Gastroesophageal sphincter (tissue), 4 donors: ENCODE measurements at regions not wholly inside any gene's neighbourhood (a gene's known extent, or its start where the extent isn't known, plus 50 kb on each side); places are given as distances from the start of the nearest gene placed in this dataset.

Experiments
- ATAC-seq: fragments of 150-250 bp; one replicate; pipeline ENCODE4 v1.9.1; 2016; ENCODE audit warnings: mild to moderate bottlenecking, moderate library complexity
- H3K27ac ChIP-seq, 4 donors: fragments of 200-600 bp; sonication (generic) in 3 of 4; 1 replicate in 3 of 4; 2 replicates in 1 of 4; pipeline ENCODE4 v1.5.1; 2016 to 2019
- H3K27me3 ChIP-seq: fragments of 200-600 bp; sonication (generic); one replicate; pipeline ENCODE4 v1.5.1; 2019
- H3K36me3 ChIP-seq, 2 donors: fragments of 200-600 bp; sonication (generic); one replicate each; pipeline ENCODE4 v1.5.1; 2019; ENCODE audit warnings: control low read depth in 1 of 2
- H3K4me1 ChIP-seq, 3 donors: fragments of 200-600 bp; sonication (generic); 1 replicate in 2 of 3; 2 replicates in 1 of 3; pipeline ENCODE4 v1.5.1; 2016 to 2019; ENCODE audit warnings: control low read depth in 2 of 3
- H3K4me3 ChIP-seq, 2 donors: fragments of 200-600 bp; sonication (generic); one replicate each; pipeline ENCODE4 v1.5.1; 2019; ENCODE audit warnings: mild to moderate bottlenecking in 1 of 2, moderate library complexity in 1 of 2
- H3K9me3 ChIP-seq, 3 donors: fragments of 200-600 bp; sonication (generic); one replicate each; pipeline ENCODE4 v1.5.1; 2017 to 2019; ENCODE audit warnings: control low read depth in 2 of 3
- EP300 ChIP-seq: sonication (generic); formaldehyde crosslinking; IDR thresholded peaks from one replicate; pipeline ENCODE4 v1.6.1; 2017; ENCODE audit warnings: antibody characterized with exemption, mild to moderate bottlenecking
- POLR2A ChIP-seq, 2 donors: fragments of 450-650 bp; IDR thresholded peaks; one replicate each; pipeline ENCODE4 v1.6.1; 2017; ENCODE audit warnings: antibody characterized with exemption in 2 of 2, mild to moderate bottlenecking in 2 of 2, moderate library complexity in 1 of 2
- POLR2AphosphoS5 ChIP-seq: sonication (generic); formaldehyde crosslinking; IDR thresholded peaks from one replicate; pipeline ENCODE4 v1.6.1; 2017; ENCODE audit warnings: antibody characterized with exemption
- WGBS, 2 donors: methylation state at CpG; one replicate each; pipeline ENCODE4 v1.1.5; 2018; ENCODE audit warnings: low coverage in 1 of 2; 5-methylcytosine and 5-hydroxymethylcytosine counted together
- TF ChIP-seq, protein P1 (sequence below), 4 experiments: fragments of 200-600 bp in 2 of 4; fragments of 450-650 bp in 2 of 4; sonication (generic) in 1 of 4; IDR thresholded peaks; one replicate each; pipeline ENCODE4 v1.5.1; 2017 to 2019; ENCODE audit warnings: antibody characterized with exemption in 4 of 4, mild to moderate bottlenecking in 2 of 4, moderate library complexity in 2 of 4

DNA sequence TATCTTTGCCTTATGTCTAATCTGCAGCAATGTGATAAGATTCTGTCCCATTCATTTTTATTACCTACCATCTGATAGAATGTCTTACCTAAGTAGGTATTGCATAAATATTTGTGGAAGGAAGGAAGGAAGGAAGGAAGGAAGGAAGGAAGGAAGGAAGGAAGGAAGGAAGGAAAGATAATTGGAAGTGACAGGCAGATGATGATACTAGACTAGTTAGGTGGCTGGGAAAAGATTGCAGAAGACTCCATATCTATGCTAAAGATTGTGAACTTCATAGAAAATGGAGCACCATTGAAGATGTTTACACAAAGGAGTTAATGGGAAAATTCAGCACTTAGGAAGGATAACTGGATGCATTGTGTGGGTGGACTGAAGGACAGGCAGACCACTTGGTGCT lies 909.0 kb downstream of the EPHA4 start:
- no peak overlapping the region for H3K27ac ChIP-seq
- no peaks in the 10 kb centered on the region for H3K36me3 ChIP-seq
- no peaks in the 10 kb centered on the region for H3K4me1 ChIP-seq
- H3K9me3 ChIP-seq, result no peaks in the 10 kb centered on the region
- H3K4me3 ChIP-seq, result no peak overlapping the region
- no peak for ATAC-seq
- no peaks in the 10 kb centered on the region for H3K27me3 ChIP-seq
- TF ChIP-seq POLR2AphosphoS5, result no peak

DNA sequence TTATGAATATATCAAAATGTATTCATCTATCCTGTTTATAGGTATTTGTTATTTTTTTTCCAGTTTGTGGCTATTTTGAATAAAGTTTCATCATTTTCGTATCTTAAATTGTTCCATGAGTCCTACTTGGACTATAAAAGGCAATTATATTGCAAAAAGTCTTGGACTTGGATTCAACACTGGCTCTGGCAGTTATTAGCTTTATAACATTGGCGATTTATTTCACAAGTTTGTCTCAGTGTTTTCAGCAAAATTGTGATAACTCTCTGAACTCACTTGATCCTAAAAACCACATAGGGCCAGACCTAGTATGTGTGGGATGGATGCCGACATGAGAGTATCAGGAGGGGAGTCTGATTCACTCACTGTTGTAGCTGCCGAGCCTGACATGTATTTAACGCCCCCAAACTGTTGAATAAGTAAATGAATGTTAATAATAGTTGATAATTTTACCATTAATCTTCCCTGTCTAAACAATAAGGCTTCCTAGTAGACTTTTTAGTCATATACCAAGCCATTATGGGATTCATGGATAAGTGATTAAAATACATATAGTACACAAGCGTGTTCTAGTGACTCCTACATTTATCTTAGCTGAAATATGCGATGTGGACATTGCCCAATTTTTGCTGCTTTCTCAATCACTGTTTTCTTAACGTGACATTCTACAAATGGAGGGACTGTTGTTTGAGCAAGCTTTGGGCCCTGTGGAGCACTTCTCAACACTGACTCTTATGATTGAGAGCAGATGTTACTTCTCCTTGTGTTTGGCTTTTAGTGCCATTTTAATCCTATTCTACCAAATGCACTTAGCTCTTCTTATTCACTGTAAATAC lies 907.6 kb downstream of the EPHA4 start:
- TF ChIP-seq, protein P1, sequence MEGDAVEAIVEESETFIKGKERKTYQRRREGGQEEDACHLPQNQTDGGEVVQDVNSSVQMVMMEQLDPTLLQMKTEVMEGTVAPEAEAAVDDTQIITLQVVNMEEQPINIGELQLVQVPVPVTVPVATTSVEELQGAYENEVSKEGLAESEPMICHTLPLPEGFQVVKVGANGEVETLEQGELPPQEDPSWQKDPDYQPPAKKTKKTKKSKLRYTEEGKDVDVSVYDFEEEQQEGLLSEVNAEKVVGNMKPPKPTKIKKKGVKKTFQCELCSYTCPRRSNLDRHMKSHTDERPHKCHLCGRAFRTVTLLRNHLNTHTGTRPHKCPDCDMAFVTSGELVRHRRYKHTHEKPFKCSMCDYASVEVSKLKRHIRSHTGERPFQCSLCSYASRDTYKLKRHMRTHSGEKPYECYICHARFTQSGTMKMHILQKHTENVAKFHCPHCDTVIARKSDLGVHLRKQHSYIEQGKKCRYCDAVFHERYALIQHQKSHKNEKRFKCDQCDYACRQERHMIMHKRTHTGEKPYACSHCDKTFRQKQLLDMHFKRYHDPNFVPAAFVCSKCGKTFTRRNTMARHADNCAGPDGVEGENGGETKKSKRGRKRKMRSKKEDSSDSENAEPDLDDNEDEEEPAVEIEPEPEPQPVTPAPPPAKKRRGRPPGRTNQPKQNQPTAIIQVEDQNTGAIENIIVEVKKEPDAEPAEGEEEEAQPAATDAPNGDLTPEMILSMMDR (IDR thresholded peaks at IDR 0.05), result no peak
- peak; percentile 25 for TF ChIP-seq POLR2AphosphoS5
- TF ChIP-seq EP300, result no peak
- TF ChIP-seq POLR2A (IDR thresholded peaks at IDR 0.05), result no peak
- peak; percentile 88 for ATAC-seq
- Histone ChIP-seq H3K27ac (peak overlapping the region in 2 of 4 donors; percentile 39 to 53), H3K27me3 (no peaks in the 10 kb centered on the region), H3K4me1 (no peaks in the 10 kb centered on the region), H3K9me3 (no peaks in the 10 kb centered on the region), H3K36me3 (no peaks in the 10 kb centered on the region), H3K4me3 (no peak overlapping the region)
- WGBS, 2 donors, result 40 to 52% methylated on average over 8 of the region's 8 CpGs

DNA sequence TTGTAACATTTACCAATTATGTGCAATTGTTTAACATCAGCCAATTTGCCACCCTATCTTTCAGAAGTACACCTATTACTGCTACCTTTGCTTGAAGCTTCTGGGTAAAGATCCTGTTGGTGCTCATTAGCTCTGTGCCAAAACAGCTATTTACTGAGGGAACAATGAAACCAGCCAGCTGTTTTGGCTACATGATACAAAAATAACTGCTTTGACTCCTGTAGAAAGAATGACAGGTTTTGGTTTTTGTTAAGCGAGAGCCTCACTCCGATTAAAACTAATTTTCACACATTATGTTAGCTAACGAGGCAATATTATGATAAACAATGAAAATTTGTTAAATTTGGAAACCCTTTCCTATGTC lies 907.0 kb downstream of the EPHA4 start:
- H3K27me3 ChIP-seq, result no peaks in the 10 kb centered on the region
- H3K4me3 ChIP-seq, result no peak overlapping the region
- peak; percentile 13 for ATAC-seq
- no peaks in the 10 kb centered on the region for H3K9me3 ChIP-seq
- no peaks in the 10 kb centered on the region for H3K4me1 ChIP-seq
- WGBS, 2 donors, result 70 to 83% methylated on average over 3 of the region's 3 CpGs
- no peaks in the 10 kb centered on the region for H3K36me3 ChIP-seq
- TF ChIP-seq POLR2A (IDR thresholded peaks at IDR 0.05) (no peak), EP300 (no peak), POLR2AphosphoS5 (no peak)
- TF ChIP-seq, protein P1 (IDR thresholded peaks at IDR 0.05), result no peak
- no peak overlapping the region for H3K27ac ChIP-seq

DNA sequence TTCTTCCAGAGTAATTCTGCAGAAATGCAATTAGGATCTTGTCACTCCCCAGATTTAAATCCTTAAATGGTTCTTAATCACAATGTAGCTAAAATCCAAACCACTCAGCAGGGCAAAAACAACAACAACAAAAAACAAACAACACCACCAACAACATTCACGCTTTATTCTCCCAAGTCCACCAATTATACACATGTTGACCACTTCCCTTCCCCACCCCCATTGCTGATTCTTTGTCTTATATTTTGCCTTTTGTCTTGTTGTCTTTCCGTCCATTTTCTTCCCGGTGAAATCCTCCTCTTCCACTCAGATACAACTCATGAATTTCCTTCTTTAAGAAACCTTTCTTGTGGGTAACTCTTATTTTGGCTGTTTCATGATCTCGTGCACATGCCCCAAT lies 902.8 kb downstream of the EPHA4 start:
- ATAC-seq, result no peak
- Histone ChIP-seq H3K4me3 (no peak overlapping the region), H3K27ac (no peak overlapping the region), H3K9me3 (no peaks in the 10 kb centered on the region), H3K36me3 (no peaks in the 10 kb centered on the region), H3K4me1 (peaks cover 0 to 9% (median 0%) of the 10 kb centered on the region in 3 donors), H3K27me3 (no peaks in the 10 kb centered on the region)
- TF ChIP-seq POLR2A (IDR thresholded peaks at IDR 0.05) (no peak), POLR2AphosphoS5 (no peak), EP300 (no peak)
- TF ChIP-seq, protein P1 (IDR thresholded peaks at IDR 0.05), result no peak
- 72 to 81% methylated on average over 4 of the region's 4 CpGs for WGBS, 2 donors

DNA sequence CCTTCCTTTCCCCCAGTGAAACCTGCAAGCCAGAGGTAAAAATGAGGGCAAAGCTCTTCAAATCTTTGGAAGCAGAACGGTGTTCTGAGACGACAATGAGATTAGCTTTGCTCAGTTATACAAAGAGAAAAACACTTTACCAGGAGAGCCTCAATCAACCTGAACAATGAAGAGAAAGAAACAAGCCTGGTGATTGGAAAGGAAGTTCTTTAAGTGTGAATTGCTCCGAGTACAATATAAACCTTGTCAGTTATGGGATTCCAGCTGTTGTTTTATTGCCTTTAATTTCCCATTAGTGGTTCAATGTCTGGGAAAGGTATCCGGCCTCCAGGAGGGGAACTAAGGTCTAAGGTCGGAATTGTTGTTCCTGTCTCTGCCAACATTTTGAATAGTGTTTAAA lies 901.6 kb downstream of the EPHA4 start:
- 9 to 22% methylated on average over 3 to 5 of the region's 5 CpGs for WGBS, 2 donors
- Histone ChIP-seq H3K36me3 (no peaks in the 10 kb centered on the region), H3K27ac (no peak overlapping the region), H3K27me3 (no peaks in the 10 kb centered on the region), H3K4me1 (peaks cover 0 to 9% (median 0%) of the 10 kb centered on the region in 3 donors), H3K4me3 (no peak overlapping the region), H3K9me3 (no peaks in the 10 kb centered on the region)
- ATAC-seq, result no peak
- TF ChIP-seq EP300 (no peak), POLR2AphosphoS5 (no peak), POLR2A (IDR thresholded peaks at IDR 0.05) (no peak)
- TF ChIP-seq, protein P1 (IDR thresholded peaks at IDR 0.05), result no peak
